ENCODE measurements at regions not wholly inside any gene's neighbourhood (a gene's known extent, or its start where the extent isn't known, plus 50 kb on each side); places are given as distances from the start of the nearest gene placed in this dataset.

DNA sequence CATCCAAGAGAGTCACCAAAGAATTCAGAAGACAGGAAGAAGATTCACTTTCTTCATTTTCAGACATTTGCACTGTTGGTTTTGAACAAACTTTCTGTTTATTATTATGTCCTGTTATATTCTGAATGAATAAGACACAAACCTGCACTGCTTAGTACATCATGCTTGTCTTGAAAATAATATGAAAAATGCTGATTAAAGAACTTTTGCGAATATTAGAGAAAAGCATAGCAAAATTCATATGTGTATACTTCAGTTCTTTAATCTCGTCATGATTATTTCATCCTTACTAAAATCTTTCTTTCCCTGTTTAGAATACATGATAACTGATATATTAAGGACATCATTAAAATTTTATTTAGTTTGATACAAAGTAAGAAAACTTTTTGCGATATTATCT is 504.1 kb downstream of the POM121L12 start:
- H3K9me3 ChIP-seq (replicated peaks in 1 of 3) = no peaks in the 10 kb centered on the region
- DNase-seq = no peak
- no peak for TF ChIP-seq POLR2A (IDR thresholded peaks at IDR 0.05)
- TF ChIP-seq CTCF (IDR thresholded peaks at IDR 0.05) = no peak
- H3K4me1 ChIP-seq (replicated peaks in 1 of 2) = no peaks in the 10 kb centered on the region
- intact Hi-C loops (cut with DNase I) = no loop called here
- no peaks in the 10 kb centered on the region for H3K36me3 ChIP-seq (replicated peaks in 1 of 2)
- 91 to 94% (median 93%) methylated on average over 3 of the region's 3 CpGs for WGBS, 4 donors
- H3K27me3 ChIP-seq = no peaks in the 10 kb centered on the region
- H3K27ac ChIP-seq = no peak overlapping the region
- H3K4me3 ChIP-seq = no peak overlapping the region

DNA sequence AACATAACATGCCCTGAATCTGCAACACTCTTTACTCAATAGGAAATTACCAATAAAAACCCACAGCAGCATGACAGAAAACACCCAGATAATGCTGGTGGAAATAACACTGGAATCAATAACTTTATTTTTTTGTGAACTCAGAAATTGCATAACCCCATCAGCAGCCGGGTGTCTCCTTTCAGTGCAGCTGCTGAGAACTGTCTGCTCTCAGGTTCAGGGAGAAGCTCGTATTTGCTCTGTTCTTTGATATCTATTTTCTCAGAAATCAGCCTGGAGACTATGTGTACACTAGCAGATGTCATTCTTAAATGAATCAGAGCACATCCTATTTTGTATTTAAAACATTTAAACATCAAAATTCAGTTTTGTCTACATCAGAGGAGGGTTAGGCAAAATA is 506.0 kb downstream of the POM121L12 start:
- no peak for TF ChIP-seq CTCF (IDR thresholded peaks at IDR 0.05)
- 43 to 69% (median 58%) methylated on average over 2 of the region's 2 CpGs for WGBS, 4 donors
- Histone ChIP-seq H3K27ac (no peak overlapping the region), H3K9me3 (replicated peaks in 1 of 3) (no peaks in the 10 kb centered on the region), H3K4me1 (replicated peaks in 1 of 2) (no peaks in the 10 kb centered on the region), H3K4me3 (no peak overlapping the region), H3K36me3 (replicated peaks in 1 of 2) (no peaks in the 10 kb centered on the region), H3K27me3 (no peaks in the 10 kb centered on the region)
- no peak for DNase-seq
- intact Hi-C loops (cut with DNase I) = no loop called here

- Histone ChIP-seq H3K27me3 (no peaks in the 10 kb centered on the region), H3K4me1 (replicated peaks in 1 of 2) (no peaks in the 10 kb centered on the region), H3K4me3 (no peak overlapping the region), H3K27ac (no peak overlapping the region), H3K9me3 (replicated peaks in 1 of 3) (no peaks in the 10 kb centered on the region), H3K36me3 (replicated peaks in 1 of 2) (no peaks in the 10 kb centered on the region)
- no peak for TF ChIP-seq POLR2A (IDR thresholded peaks at IDR 0.05)
- TF ChIP-seq CTCF (IDR thresholded peaks at IDR 0.05) = no peak
- WGBS, 4 donors = 74 to 82% (median 76%) methylated on average over 5 of the region's 5 CpGs
- DNase-seq = no peak
- intact Hi-C loops (cut with DNase I) = no loop called here
Observed at GRCh38 chr7:53542157-53542556, 506.7 kb downstream of the POM121L12 start.

Small RNAs in the stretch of these regions (small RNA-seq; reads per million reads assigned to genes)
- 0 reads per million in 2 donors for gene RN7SKP218
- 0 reads per million in 2 donors for gene RNU1-14P
